ENCODE measurements at regions not wholly inside any gene's neighbourhood (a gene's known extent, or its start where the extent isn't known, plus 50 kb on each side); places are given as distances from the start of the nearest gene placed in this dataset.
A peak's percentile ranks its signal among the peaks of the same experiment; 100 is the strongest.

GRCh38 chr22:27476729-27477128 is 324.8 kb downstream of the MN1 start:
- Histone ChIP-seq H3K4ac (replicated peaks; ENCODE audit: insufficient read length, low read depth, low read length) (no peak overlapping the region), H3K4me1 (replicated peaks in 1 of 4; ENCODE audit: control insufficient read depth in 3 of 4, insufficient read depth in 4 of 4, low read length in 3 of 4) (peaks cover 16 to 29% (median 20%) of the 10 kb centered on the region in 4 experiments), H2BK15ac (ENCODE audit: low read length) (no peak overlapping the region), H3K79me1 (ENCODE audit: low read depth, low read length) (no peaks in the 10 kb centered on the region), H2AK5ac (ENCODE audit: low read depth, low read length) (no peak overlapping the region; the same call in 1 of the 2 replicates), H3K4me2 (ENCODE audit: insufficient read depth in 1 of 2, low read depth in 2 of 2, low read length in 2 of 2) (no peak overlapping the region; a peak in 1 of 4 replicates), H3K56ac (replicated peaks; ENCODE audit: insufficient read length, low read depth, low read length) (no peak overlapping the region), H4K5ac (ENCODE audit: insufficient read length, low read depth, low read length) (no peak overlapping the region), H3K23ac (ENCODE audit: insufficient read length) (no peak overlapping the region), H4K91ac (replicated peaks; ENCODE audit: insufficient read length, low read length) (peak overlapping the region; percentile 15), H2BK5ac (ENCODE audit: low read depth, low read length) (0 out of 2 replicates have a peak overlapping the region, but pooled peaks have one; percentile 18), H4K8ac (ENCODE audit: extremely low read depth, insufficient read depth, low read length) (no peak overlapping the region; the same call in 1 of the 2 replicates), H3K14ac (ENCODE audit: insufficient read length) (no peak overlapping the region), H2AFZ (ENCODE audit: low read length) (no peak overlapping the region), H4K20me1 (replicated peaks in 1 of 2; ENCODE audit: control insufficient read depth in 1 of 2, insufficient read depth in 2 of 2, low read length in 2 of 2) (peaks cover 0 to 1% of the 10 kb centered on the region in 2 experiments), H2BK12ac (ENCODE audit: low read depth, low read length) (peak overlapping the region; percentile 81), H3K18ac (ENCODE audit: extremely low read depth, low read length) (no peak overlapping the region; the same call in 1 of the 2 replicates), H2BK20ac (ENCODE audit: low read length) (peak overlapping the region; percentile 76), H3K27me3 (replicated peaks in 1 of 4; ENCODE audit: control insufficient read depth in 3 of 4, extremely low read depth in 1 of 4, insufficient read depth in 3 of 4, low read length in 3 of 4) (0 out of 7 replicates have a peak, but pooled peaks cover 0 to 2% (median 0%) of the 10 kb centered on the region in 4 experiments), H3K27ac (ENCODE audit: low read depth, low read length) (no peak overlapping the region), H3K9ac (replicated peaks in 1 of 4; ENCODE audit: extremely low read depth in 1 of 4, low read depth in 3 of 4, low read length in 3 of 4) (no peak overlapping the region), H2BK120ac (replicated peaks; ENCODE audit: low read depth, low read length) (peak overlapping the region; percentile 60), H3K23me2 (ENCODE audit: low read depth, low read length) (no peaks in the 10 kb centered on the region), H3K4me3 (ENCODE audit: extremely low read depth in 1 of 4, insufficient read depth in 2 of 4, low read depth in 3 of 4, low read length in 4 of 4) (no peak overlapping the region), H3K36me3 (ENCODE audit: control insufficient read depth in 2 of 4, insufficient read depth in 4 of 4, low read length in 3 of 4) (no peaks in the 10 kb centered on the region), H3K79me2 (ENCODE audit: control insufficient read depth in 1 of 2, insufficient read depth in 2 of 2, low read length in 2 of 2) (no peaks in the 10 kb centered on the region), H3K9me3 (ENCODE audit: insufficient read depth in 2 of 2, low read depth in 1 of 2, low read length in 1 of 2) (no peaks in the 10 kb centered on the region)
- CTCF ChIA-PET (ENCODE audit: partially characterized antibody), result interaction anchor here (0.8 kb wide), 1 partner anchor 13 kb away, joined by 3 read pairs; no protein-coding TSS in a partner anchor
- FAIRE-seq, result no peak
- WGBS, 2 experiments (ENCODE audit: extremely low coverage in 1 of 2, insufficient coverage in 1 of 2, insufficient read length in 1 of 2, insufficient replicate concordance in 2 of 2, low coverage in 1 of 2, low lambda C conversion rate in 2 of 2, missing lambda C conversion rate in 1 of 2), result 86% methylated on average over 7 of the region's 8 CpGs; no CpG with 5 or more reads in 1 of the 2 experiments
- no peak for DNase-seq (ENCODE audit: low read depth in 1 of 2, low spot score in 2 of 2)
- no peak for TF ChIP-seq MAFK (IDR thresholded peaks at IDR 0.05; ENCODE audit: low read depth, low read length)
- no peak for TF ChIP-seq CHD2 (IDR thresholded peaks at IDR 0.05; ENCODE audit: low read length)
- no peak for TF ChIP-seq RAD21 (IDR thresholded peaks at IDR 0.05 in 1 of 2, conservative IDR thresholded peaks at IDR 0.05 in 1 of 2; ENCODE audit: low read depth in 2 of 2, low read length in 2 of 2)
- TF ChIP-seq SRF (IDR thresholded peaks at IDR 0.05; ENCODE audit: low read depth, low read length), result no peak
- TF ChIP-seq NRF1 (IDR thresholded peaks at IDR 0.05; ENCODE audit: low read depth, low read length), result no peak
- no peak for TF ChIP-seq SAP30 (IDR thresholded peaks at IDR 0.05; ENCODE audit: insufficient read depth, insufficient replicate concordance, low read length)
- no peak for TF ChIP-seq ZNF274 (IDR thresholded peaks at IDR 0.05; ENCODE audit: borderline replicate concordance, extremely low read depth, low read length)
- POLR2A ChIA-PET (ENCODE audit: partially characterized antibody), result interaction anchor here (1.4 kb wide), 1 partner anchor 11 kb away, joined by 3 read pairs; no protein-coding TSS in a partner anchor

Measured in H1 (cell line).